ENCODE measurements at regions not wholly inside any gene's neighbourhood (a gene's known extent, or its start where the extent isn't known, plus 50 kb on each side); places are given as distances from the start of the nearest gene placed in this dataset.

DNA sequence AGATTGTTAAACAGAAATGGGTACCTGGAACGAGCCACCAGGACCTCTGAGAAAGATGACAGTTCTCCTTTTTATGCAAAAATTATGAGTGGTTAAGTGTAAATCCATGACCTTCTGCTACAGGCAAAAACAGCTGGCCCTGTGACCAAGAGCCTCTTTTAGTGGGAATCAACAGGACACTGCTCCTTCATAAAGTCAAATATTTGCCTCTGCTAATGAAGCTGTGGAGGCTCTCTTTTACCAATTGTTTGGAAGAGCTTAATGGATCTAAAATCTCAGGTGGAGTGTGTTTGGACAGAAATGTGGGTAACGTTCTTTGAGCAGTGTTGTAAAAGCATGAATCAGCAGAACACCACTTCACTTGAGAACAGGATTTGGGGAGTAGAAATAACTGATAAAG is 117.5 kb upstream of the PCSK2 start:
- no peak for DNase-seq (ENCODE audit: low read depth)

DNA sequence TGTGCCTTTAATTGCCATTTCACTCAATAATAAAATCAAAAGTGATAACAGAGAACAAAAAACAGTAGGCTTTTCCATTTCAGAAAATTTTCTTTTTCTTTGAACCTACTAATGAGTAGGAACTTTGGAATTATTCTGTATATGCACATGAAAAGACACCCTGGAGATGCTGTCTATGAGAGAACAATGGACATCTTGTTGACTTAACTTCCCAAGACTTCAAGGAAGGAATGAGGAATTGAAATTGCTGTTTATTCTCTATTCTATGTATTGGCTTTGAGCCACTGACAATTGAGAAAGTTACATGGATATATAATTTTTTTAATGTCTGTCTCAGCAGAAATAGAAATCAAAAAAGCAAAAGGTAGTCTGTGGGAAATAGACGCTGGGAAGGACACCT is 98.6 kb upstream of the PCSK2 start:
- DNase-seq (ENCODE audit: low read depth): no peak

DNA sequence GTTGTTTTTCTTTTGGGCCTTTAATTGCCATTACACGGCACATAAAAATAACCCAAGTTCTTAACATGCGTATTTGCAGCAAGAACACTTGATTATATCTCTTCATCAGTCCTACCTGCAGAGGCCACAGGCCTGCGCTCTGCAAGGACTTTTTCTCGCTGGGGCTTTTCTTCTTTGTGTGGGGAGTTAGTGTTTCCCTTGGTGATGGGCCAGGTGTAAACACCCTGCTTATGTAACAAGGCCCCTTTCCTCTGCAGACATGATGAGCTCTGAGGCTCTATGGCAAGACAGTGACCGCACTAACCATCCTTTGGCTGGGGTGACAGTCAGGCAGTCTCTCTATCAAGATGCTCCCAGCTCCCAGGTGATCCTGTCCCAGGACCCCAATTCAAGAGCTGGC is 97.8 kb upstream of the PCSK2 start:
- no peak for DNase-seq (ENCODE audit: low read depth)

DNA sequence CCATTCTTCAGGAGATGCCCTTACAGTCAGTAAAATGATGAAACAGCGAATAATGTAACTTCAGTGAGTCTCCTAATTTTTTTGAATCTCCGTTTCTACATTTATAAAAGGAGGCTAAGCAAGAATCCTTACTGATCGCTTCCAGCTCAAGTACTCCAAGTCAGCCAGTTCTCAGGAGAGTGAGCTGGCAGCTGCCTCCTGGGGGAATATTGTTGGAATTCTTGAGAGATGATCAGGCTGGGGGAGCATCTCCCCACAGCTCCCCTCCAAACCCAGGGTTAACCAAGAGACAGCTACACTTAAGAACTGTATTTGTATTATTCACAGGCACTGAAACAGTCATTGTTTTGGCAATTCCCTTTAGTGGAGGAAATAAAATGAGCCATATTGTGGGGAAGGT is 89.1 kb upstream of the PCSK2 start:
- DNase-seq (ENCODE audit: low read depth): peak; percentile 3

DNA sequence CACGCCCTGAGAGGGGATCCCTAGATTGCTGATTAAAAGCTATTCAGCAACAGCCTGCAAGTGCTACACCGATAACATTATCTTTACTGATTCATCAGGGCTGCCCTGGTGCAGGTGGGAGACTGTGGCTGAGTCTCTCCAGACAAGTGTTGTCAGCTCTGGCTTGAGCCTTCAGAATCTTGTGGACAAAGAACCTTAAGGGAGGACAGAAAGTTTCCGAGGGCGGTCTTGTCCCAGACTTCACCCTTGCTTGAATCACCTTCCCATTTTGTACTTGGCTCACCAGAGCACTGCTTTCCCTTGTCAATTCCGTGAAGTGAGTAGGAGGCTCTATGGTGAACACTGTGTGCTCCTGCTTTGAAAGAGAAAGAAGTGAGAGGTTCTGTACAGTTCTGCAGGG is 88.6 kb upstream of the PCSK2 start:
- no peak for DNase-seq (ENCODE audit: low read depth)

DNA sequence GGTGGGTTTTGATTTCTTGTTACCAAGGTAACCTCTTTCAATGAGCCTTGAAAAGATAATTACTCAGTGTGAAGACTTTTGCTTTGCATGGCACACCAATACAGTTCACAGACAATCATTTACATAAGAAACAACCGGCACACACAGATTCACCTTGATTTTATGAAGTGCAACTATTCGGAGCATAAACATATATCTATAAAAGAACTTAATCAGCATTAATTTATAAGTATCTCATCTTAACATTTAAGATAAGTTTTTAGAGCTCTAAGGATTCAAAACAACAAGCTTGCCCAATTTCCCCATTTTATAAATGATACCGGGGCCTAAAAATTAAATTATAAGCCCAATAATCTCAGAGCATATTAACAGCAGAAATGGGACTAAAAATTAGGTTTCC is 85.9 kb upstream of the PCSK2 start:
- no peak for DNase-seq (ENCODE audit: low read depth)

DNA sequence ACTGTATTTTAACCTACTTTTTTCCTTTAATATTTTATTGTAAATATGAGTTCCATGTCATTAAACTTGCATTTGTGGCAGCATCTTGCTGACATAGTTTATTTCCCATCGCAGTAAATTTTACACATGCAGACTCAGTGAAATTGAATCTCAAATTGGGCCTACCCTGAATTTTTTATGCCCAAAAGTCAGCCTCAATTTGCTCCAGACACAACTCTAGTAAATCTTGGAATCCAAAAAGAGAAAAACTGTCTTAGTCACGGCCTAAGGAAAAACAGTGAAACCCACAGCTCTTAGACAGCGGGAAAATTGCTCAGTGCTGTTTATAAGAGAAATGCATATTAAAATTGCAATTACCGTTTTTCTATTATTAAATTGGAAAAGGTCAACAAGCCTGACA is 85.3 kb upstream of the PCSK2 start:
- no peak for DNase-seq (ENCODE audit: low read depth)

DNA sequence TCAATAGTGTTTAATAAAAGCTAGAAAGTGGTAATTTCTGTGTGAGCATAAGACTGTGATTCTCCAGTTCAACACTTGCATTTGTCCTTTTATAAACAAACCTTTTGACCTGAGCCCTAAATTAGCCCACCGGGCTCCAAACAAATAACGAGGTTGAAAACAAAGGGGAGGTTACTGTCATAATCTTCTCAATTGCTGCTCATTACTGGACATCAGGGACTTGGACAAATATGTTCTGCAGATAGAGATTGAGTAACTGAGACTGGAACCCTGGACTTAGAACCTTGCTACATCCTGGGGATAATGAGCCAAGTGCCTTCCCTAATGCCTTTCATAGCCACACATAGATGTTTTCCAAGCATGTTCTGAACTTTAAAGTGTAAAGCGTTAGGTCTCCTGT is 84.2 kb upstream of the PCSK2 start:
- DNase-seq (ENCODE audit: low read depth): no peak

DNA sequence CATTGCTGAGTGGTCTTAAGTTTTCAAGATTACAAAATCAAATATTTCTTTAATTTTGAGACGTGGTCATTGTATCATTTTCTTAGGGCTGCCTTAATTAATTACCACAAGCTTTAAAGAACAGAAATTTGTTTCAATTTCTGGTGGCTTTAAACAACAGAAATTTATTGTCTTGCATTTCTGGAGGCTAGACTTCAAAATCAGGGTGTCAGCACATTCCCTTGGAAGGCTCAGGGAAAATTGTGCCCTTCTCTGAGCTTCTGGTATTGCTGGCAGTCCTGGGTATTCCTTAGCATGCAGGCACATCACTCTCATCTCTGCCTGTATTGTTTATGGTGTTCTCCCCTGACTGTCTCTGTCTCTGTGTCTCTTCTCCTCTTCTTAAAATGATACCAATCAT is 76.0 kb upstream of the PCSK2 start:
- DNase-seq (ENCODE audit: low read depth): no peak

DNA sequence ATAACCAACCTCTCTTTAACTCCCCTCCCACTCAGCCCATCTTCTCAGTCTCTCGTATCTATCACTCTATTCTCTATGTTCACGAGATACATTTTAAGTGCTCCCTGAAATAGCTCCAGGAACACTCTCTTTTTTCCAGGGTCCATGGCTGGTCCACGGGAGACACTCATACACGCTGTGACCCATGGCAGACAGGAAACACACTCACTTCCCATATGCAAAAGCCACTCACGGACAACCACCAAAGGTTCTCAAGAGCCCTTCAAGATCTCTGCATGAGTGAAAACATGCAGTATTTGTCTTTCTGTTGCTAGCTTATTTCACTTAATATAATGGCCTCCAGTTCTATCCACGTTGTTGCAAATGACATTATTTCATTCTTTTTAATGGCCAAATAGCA is 71.4 kb upstream of the PCSK2 start:
- DNase-seq (ENCODE audit: low read depth): no peak

DNA sequence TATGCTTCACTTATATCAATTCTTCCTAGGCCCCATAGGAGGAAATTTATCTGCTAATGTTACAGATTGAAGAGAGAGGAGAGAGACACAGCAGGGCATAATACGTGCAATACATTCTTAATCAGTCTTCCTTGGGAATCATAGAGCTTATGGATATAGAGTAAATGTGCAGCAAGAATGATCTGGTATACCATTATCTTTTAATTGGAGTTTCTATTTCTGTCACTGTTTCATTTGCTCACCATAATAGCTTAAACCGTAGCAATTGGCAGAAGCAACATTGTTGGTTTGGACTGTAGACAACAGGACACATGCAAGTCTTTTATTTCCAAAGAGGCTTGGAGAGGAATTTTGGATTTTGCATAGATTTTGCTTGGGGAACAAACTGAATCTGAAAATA is 68.1 kb upstream of the PCSK2 start:
- no peak for DNase-seq (ENCODE audit: low read depth)

DNA sequence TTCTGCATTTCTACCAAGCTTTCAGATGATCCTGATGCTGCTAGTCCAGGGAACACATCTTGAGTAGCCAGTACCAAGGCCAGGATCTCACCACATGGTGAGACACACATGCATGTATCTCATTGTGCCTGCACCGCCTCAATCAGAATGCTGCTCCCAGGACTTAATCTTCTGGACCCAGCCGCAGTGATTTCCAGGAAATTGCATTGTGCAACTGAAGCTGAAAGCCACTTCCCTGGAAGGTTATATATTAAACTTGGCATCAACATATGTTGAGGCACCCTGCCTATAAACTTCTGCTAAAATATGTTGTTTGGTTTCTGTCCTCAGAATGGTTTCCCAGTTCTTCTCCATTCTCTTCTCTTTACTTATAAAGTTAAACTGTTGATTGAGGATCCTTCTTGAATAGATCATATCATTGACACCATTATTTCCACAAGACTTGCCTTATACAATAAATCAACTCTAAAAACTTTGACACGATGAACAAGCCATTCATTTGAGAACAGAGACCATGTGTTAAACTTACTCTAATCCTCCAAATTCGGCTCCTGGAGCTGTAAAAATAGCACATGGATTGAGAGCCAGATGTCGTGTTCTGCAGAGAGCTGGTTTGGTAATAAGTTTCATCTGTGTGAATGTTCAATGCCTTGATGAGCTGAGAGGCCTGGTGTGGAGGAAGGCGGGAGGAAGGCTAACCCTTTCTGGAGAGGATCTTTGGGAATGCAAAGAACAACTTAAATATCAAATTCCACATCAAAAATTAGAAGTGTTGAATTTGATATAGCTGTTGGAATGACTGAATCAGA is 65.0 kb upstream of the PCSK2 start:
- no peak for DNase-seq (ENCODE audit: low read depth)

DNA sequence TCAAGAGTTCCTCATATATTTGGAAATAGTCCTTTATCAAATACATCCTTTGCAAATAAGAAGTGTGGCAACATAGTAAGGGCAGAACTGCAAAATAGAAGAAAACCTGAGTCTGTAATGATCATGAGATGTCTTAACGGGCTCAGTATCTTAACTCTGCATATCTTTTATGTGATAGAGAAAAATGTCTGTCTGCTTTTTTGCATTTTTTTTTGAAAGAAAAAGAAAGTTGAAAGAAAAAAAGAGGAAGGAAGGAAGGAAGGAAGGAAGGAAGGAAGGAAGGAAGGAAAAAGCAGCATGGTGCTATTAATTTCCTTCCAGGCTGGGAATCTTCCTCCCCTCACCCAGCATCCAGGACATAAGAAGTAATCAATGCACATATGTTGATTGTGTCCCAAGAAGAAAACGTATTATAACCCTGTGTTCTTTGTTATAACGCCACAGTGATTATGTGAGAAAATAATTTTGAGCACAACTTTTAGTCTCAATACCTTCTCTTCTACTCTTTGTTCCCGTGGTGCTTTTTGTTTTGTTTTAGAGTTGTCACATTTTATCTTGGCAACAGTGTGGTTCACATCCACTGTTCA is 58.7 kb upstream of the PCSK2 start:
- no peak for DNase-seq (ENCODE audit: low read depth)

DNA sequence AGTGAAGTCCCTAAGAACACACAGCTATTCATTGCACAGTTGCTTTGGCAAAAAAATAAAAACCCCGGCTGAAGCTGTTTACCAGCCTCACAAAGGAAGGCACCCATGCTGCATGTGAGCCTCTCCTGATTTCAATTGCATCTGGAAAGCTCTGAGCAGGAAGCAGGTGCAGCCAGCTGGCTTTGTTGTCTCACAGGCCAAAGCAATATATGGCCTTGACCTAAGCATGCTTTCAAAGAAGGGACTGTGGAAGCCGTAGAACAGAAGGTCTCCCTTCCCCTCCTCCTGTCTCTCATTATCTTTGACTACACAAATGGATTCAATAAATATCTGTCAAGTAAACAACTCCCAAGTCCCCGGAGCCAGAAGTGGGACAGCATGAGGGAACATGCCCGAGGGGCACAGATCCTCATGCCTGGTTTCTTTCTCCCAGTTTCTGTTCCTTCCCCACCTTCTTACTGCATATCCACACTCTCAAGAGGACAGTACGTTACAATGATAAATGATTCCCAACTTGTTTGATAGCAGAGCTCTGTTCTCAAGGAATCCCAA is 57.2 kb upstream of the PCSK2 start:
- DNase-seq (ENCODE audit: low read depth): no peak

DNA sequence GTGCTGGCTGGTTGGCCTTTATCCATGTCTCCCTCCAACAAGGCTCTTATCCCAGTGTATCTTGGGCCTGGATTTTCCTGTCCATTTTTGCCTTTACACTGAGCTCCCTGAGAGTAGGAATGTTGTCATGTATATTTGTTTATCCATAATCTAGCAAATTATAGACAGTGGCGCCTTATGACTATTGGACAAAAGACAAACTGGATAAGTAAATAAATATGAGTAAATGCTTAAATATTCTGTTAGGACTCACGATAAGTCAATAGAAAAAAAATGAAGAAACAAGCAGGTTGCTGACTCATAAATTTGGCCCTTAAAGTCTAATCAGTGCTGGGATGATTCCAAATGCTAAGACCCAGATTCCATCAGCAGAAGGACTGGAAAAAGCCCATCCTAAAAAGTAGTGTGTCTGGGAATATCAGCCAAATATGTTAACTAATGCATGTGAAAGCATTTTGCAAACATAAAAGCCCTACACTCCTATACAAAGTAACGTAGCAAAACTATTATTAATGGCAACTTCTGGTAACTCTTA is 55.0 kb upstream of the PCSK2 start:
- no peak for DNase-seq (ENCODE audit: low read depth)

DNA sequence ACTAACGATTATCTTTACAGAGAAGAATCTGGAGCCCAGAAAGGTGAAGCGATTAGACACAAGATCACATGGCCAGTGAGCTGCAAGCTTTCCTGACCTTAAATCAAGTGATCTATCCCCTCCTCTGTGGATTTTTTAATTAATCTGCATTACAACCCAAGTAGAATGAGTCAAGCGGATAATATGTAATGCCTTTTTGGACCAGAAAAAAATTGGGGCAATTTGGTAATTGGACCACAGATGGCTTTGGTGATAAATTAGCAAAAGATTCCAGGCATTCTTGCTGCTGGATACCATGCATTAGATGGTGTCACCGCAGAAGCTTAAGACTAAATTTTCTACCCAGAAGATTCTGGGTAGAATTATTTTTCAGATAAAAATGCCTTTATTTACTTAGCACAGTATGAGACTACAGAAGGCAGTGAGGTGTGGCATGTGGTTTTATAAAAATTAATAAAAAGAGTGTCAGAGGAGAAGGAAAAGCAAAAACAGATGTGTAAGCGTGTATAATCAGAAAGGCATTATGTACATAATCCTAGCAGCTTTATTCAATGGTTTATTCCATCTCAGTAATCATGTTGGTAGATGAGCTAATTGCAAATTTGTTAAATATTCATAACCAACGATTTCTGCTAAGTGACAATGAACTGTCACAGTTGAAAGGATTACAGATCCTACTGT is 53.9 kb upstream of the PCSK2 start:
- no peak for DNase-seq (ENCODE audit: low read depth)
